22Rv1 (cell line): ENCODE measurements at regions not wholly inside any gene's neighbourhood (a gene's known extent, or its start where the extent isn't known, plus 50 kb on each side); places are given as distances from the start of the nearest gene placed in this dataset.
"Not testable (repeated sequence)": the region's sequence is repeated elsewhere in the genome, so short reads cannot be mapped to it uniquely, and the experiment has no call there.

ENCODE experiments used
- H3K27ac ChIP-seq: fragments of 450-650 bp; 2 replicates; pipeline ENCODE4 v1.5.1; 2017
- ZFX ChIP-seq: fragments of 450-650 bp; IDR thresholded peaks from 2 replicates; pipeline ENCODE4 v1.6.1; 2017; ENCODE audit warnings: antibody characterized with exemption, borderline replicate concordance
- TF ChIP-seq, protein P1 (sequence below): fragments of 450-650 bp; IDR thresholded peaks from 2 replicates; pipeline ENCODE4 v1.5.1; 2017; ENCODE audit warnings: mild to moderate bottlenecking

- no peak for TF ChIP-seq ZFX
- TF ChIP-seq, protein P1, sequence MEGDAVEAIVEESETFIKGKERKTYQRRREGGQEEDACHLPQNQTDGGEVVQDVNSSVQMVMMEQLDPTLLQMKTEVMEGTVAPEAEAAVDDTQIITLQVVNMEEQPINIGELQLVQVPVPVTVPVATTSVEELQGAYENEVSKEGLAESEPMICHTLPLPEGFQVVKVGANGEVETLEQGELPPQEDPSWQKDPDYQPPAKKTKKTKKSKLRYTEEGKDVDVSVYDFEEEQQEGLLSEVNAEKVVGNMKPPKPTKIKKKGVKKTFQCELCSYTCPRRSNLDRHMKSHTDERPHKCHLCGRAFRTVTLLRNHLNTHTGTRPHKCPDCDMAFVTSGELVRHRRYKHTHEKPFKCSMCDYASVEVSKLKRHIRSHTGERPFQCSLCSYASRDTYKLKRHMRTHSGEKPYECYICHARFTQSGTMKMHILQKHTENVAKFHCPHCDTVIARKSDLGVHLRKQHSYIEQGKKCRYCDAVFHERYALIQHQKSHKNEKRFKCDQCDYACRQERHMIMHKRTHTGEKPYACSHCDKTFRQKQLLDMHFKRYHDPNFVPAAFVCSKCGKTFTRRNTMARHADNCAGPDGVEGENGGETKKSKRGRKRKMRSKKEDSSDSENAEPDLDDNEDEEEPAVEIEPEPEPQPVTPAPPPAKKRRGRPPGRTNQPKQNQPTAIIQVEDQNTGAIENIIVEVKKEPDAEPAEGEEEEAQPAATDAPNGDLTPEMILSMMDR: no peak
Observed at GRCh38 chr20:25987073-25987927, 290.6 kb upstream of the ZNF337 start.

GRCh38 chr20:25985597-25985996, 288.9 kb upstream of the ZNF337 start:
- no peak for TF ChIP-seq ZFX
- TF ChIP-seq, protein P1: no peak

More at GRCh38 chr20:25987073-25987927, 290.6 kb upstream of the ZNF337 start:
- no peak overlapping the region for H3K27ac ChIP-seq

DNA sequence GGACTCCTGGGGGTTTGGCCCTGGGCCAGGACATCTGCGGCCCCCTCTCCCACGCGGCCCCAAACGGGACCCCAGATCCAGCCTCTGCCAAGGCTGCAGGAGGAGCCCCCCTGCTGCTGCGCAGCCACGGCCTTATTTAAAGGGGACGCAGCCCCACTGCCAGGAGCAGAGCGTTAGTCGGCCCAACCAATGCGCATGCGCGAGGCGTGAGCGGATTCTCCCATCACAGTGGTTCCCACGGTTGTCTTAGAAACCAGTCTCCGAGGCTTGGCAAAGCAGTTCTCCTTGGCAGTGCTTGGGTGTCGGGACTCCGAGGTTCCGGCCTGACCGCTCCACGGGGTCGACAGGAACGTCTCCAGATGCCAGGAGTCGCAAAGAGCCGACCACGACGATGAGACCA, 288.3 kb upstream of the ZNF337 start:
- TF ChIP-seq ZFX: no peak
- TF ChIP-seq, protein P1: no peak
- H3K27ac ChIP-seq: no peak overlapping the region

More at GRCh38 chr20:25985597-25985996, 288.9 kb upstream of the ZNF337 start:
- no peak overlapping the region for H3K27ac ChIP-seq

DNA sequence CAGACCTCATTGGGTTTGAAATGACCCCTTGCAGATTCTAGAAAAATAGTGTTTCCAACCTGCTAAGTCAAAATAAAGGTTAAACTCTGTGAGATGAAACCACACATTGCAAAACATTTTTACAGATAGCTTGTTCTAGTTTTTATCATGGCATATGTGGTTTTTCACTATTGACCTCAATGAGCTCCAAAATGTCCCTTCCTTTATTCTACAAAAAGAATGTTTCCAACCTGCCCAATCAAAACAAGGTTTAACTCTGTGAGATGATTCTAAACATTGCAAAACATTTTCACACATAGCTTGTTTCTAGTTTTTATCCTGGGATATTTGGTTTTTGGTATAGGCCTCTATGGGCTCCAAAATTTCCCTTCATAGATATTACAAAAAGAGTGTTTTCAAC, 286.0 kb upstream of the ZNF337 start:
- not testable (repeated sequence) for H3K27ac ChIP-seq

GRCh38 chr20:25978450-25979190, 282.0 kb upstream of the ZNF337 start:
- not testable (repeated sequence) for H3K27ac ChIP-seq

- not testable (repeated sequence) for H3K27ac ChIP-seq
Observed at GRCh38 chr20:25975816-25976215, 279.2 kb upstream of the ZNF337 start.

- not testable (repeated sequence) for H3K27ac ChIP-seq
Observed at GRCh38 chr20:25965203-25965602, 268.6 kb upstream of the ZNF337 start.

DNA sequence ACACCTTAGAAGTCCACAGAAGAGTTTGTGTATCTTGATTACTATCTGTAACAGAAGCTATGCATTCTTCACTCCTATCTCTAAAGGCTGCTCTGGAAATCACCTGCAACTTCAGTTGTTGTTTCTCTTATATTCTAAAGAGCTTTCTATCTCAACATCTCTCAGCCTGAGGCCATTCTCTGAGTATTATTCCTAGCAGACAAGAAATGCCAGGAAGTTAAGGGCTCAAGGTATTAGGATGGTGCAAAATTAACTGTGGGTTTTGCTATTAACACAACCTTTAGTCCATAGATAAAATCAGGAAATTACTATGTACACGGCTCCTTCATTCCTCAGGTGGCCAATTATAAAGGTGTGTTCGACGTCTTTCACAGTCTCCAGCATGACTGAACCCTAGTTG, 257.2 kb upstream of the ZNF337 start:
- H3K27ac ChIP-seq: not testable (repeated sequence)

- not testable (repeated sequence) for H3K27ac ChIP-seq
Observed at GRCh38 chr20:25935230-25935629, 238.6 kb upstream of the ZNF337 start.

GRCh38 chr20:25932806-25933205, 236.2 kb upstream of the ZNF337 start:
- H3K27ac ChIP-seq: not testable (repeated sequence)

- H3K27ac ChIP-seq: not testable (repeated sequence)
Observed at GRCh38 chr20:25932170-25932569, 235.5 kb upstream of the ZNF337 start.

DNA sequence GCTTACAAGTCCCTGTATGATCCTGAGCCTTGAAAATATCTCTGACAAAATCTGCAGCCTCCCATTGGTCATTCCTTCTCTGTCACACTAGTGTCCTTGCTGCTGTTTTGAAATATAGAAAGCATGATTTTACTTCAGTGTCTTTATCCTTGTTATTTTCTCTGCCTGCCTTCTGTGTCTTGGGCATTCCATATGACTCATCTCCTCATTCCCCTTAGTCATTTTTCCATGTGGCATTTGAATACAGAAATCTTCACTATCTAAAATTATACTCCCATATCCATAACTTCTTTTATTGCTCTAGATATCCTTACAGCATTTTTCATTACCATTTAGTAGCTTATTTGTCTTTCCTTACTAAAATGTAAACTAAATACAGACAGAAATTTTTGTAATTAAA, 205.7 kb upstream of the ZNF337 start:
- not testable (repeated sequence) for H3K27ac ChIP-seq

GRCh38 chr20:25898663-25899062, 202.0 kb upstream of the ZNF337 start:
- not testable (repeated sequence) for H3K27ac ChIP-seq

GRCh38 chr20:25879096-25879495, 182.4 kb upstream of the ZNF337 start:
- not testable (repeated sequence) for H3K27ac ChIP-seq

- not testable (repeated sequence) for H3K27ac ChIP-seq
Observed at GRCh38 chr20:25868650-25868979, 172.0 kb upstream of the ZNF337 start.
